DMS53 treated with DMSO at 0.1 percent for 48 hours (cell line): ENCODE measurements at regions not wholly inside any gene's neighbourhood (a gene's known extent, or its start where the extent isn't known, plus 50 kb on each side); places are given as distances from the start of the nearest gene placed in this dataset.
"Not testable (repeated sequence)": the region's sequence is repeated elsewhere in the genome, so short reads cannot be mapped to it uniquely, and the experiment has no call there.

Experiments used
- DNase-seq: peaks from one replicate; lab custom pipeline; 2025; ENCODE audit not compliant: unreplicated experiment; lab: John Stamatoyannopoulos, UW

DNA sequence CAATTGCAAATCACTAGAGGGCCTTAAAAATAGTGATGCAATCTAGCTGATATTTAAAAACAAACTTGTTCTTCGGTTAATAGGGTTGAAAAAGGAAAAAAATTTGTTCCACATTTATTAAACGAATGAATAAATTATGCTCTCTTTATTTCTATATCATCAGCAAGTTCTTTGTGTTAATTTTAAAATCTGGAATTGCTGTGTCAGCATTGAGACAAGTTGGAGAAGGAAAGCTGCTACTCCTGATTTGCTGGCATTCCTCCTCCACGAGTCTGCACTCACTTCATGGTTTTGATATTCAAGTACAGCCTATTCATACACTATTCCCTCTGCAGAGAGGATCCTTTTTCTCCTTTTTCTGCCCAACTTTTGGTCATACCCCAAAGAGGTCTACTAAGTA is 117.6 kb downstream of the MRPL39 start:
- DNase-seq, result no peak

GRCh38 chr21:25487046-25487594 is 120.2 kb downstream of the MRPL39 start:
- no peak for DNase-seq

DNA sequence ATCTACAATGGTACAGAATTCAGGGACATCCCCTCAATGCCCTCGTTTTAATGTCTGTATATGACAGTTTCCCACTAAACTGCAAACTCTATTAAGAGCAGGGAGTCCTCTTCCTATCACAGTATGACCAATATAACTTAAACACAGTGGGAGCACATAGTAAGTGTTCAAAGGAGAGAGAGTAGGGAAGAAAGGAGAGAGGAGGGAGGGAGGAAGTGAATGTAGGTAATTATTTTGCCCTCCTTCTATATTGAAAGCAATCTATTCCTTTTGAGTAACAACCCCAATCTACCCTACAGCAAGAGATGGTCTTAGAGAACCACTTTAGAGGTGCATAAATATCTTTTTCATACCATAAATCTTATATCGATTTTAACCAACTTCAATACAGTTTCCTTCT is 121.4 kb downstream of the MRPL39 start:
- no peak for DNase-seq

DNA sequence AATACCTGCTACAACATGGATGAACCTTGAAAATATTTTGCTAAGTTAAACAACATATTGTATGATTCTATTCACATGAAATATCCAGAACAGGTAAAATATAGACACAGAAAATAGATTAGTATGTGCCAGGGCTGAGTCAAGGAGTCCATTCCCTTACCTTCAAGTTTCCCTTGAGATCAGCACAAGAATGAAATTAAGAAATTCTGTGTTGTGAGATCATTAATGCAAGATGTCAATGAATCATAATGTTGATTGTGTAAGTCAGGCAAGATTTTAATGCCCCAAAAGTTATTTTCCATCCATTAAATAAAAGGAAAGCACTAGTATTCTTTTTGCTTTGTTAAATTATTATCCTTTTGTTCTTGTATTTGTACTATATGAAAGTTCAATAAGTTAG is 139.4 kb downstream of the MRPL39 start:
- no peak for DNase-seq

- not testable (repeated sequence) for DNase-seq
These were observed 140.2 kb downstream of the MRPL39 start for GRCh38 chr21:25467071-25467470.

GRCh38 chr21:25466470-25466869 is 140.8 kb downstream of the MRPL39 start:
- DNase-seq, result no peak

DNA sequence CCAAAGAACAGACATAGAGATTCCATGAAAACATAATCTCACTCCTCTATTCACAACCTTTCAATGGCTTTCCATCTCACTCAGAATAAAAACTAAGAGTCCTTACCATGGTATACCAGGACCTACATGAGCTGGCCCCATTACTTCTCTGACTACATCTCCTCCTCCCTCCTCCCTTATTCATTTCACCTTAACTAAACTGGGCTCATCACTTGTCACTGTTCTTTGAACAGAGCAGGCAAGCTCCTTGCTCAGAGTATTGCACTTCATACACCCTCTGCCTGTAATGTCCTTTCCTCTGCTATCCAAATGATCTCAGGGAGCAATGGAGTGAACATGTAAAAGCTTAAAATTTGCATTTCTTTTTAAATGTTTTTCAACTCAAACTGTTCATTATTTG is 142.0 kb downstream of the MRPL39 start:
- no peak for DNase-seq

DNA sequence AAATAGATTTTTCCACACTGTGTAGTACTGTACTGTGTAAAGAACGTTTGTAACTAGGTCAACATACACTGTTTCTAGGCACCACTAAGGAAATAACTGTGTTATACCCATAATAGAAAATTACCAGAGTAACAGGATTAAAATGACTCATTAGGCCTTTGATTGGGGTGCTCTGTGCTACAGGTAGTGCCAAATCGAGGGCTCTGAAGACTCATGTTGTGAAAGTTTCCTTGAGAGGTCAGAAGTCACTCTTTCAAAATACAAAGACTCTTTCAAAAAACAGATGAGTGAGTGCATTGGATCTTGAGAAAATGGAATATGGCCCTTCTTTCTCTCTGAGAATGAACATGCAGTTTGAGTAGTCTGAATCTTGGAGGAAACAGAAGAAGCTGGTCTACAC is 143.0 kb downstream of the MRPL39 start:
- no peak for DNase-seq

GRCh38 chr21:25462517-25462971 is 144.7 kb downstream of the MRPL39 start:
- no peak for DNase-seq

DNA sequence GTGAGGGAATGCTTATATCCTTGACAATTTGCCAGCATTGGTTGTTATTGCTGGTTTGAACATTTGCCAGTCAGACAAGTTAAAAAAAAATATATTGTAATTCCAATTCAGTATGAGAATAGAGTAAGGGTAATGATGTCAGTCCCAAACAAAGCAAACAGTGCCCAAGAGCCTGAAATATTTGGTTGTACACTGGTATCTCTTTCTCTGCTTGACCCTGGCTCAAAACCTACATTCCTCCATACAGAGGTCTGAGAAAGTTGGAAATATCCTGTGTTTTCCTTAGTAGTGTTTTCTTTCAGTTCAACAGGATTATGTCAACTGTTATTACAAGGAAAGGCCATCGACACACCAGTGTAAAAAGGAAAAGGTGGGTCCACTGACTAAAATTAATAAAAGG is 145.6 kb downstream of the MRPL39 start:
- DNase-seq, result no peak

- DNase-seq, result no peak
These were observed 147.3 kb downstream of the MRPL39 start for GRCh38 chr21:25459993-25460392.

DNA sequence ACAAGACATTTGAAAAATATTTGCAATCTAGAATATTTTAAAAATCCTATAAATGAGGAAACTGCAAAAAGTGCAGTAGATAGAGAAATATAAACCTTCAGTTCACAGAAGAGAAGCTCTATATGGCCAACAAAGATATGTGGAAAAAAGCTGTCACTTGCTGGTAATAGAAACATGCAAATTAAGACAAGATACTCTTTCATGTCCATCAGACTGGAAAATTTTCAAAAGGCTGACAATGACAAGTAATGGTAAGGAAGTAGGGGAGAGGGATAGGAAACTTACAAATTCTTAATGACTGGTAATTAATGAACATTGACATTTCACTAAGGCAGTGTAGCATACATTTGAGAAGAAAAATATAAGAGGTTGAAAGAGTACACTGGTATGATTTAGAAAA is 147.9 kb downstream of the MRPL39 start:
- DNase-seq, result no peak

DNA sequence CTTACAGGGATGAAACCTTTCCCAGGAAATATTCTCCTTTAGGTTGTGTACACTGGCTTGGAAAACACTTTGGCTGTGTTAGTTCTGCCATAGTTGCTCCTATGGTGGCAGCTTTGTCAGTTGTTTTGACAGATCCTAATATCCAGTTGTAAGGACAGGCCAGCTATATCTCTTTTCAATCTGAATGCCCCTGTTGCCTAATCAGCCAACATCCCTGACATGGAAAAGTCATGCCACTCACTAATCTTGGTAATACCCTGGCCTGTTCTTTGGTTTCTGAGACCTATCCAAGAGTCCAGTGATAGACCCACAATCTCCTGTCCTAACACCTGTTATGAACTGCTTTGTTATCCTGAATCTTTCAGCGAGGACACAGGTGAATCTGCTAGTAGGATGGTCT is 148.8 kb downstream of the MRPL39 start:
- DNase-seq, result no peak

DNA sequence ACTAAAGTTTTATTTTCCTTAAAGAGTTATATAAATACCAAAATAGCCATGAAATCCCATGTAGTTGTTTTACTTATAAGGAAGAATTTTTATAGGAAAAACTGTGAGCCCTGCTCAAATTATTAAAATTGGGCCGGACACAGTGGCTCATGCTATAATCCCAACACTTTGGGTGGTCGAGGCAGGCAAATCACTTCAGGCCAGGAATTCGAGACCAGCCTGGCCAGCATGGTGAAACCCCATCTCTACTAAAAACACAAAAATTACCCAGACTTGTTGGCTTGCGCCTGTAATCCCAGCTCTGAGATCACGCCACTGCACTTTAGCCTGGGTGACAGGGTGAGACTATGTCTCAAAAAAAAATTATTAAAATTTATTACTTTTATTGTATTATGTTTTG is 149.3 kb downstream of the MRPL39 start:
- DNase-seq, result no peak

GRCh38 chr21:25457411-25457810 is 149.9 kb downstream of the MRPL39 start:
- no peak for DNase-seq

DNA sequence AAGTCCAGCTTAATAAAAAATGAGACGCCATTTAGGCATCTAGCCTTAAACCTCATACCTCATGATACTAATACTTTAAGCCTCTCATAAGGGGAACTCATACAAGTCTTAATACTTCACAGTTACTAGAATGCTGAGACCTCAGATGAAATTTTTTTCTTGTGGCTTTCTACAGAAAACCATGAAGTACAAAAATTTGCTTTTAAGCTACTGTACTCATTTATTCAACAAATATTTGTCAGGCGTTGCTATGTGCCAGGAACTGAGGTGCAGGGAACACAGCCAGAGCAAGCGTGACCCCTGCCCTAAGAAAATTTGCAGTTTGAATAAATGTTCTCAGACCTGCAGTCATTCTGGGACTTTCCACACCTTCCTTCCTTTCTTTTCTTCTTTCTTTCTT is 150.6 kb downstream of the MRPL39 start:
- no peak for DNase-seq

- no peak for DNase-seq
These were observed 153.8 kb downstream of the MRPL39 start for GRCh38 chr21:25453524-25453923.

DNA sequence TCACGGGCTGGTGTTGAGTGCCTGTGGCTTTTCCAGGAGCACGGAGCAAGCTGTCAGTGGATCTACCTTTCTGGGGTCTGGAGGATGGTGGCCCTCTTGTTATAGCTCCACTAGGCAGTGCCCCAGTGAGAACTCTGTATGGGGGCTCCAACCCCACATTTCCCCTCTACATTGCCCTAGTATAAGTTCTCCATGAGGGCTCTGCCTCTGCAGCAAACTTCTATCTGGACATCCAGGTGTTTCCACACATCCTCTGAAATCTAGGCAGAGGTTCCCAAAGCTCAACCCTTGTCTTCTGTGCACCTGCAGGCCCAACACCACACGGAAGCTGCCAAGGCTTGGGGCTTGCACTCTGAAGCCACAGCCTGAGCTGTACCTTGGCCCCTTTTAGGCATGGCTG is 157.3 kb downstream of the MRPL39 start:
- DNase-seq, result no peak

GRCh38 chr21:25441835-25442234 is 165.4 kb downstream of the MRPL39 start:
- no peak for DNase-seq

- not testable (repeated sequence) for DNase-seq
These were observed 169.8 kb downstream of the MRPL39 start for GRCh38 chr21:25437465-25437864.

GRCh38 chr21:25428537-25428936 is 178.7 kb downstream of the MRPL39 start:
- DNase-seq, result no peak

DNA sequence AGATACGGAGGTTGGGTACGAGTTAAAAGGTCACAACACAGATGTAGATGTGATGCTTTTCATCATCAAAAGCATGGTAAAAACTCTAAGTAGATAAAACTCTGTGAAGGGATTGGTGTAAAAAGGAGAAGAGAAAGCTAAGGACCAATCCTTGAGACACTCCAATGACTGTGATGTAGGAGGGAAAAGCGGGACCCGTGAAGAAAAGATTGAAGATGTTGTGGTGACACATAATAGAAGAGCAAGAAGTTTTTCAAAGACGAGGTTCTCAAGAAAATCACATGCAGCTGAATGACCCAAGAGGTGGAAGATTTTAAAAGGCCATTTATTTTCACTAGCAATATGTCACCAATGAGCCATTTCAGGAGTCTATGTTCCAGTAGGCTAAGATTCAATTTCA is 179.5 kb downstream of the MRPL39 start:
- no peak for DNase-seq

DNA sequence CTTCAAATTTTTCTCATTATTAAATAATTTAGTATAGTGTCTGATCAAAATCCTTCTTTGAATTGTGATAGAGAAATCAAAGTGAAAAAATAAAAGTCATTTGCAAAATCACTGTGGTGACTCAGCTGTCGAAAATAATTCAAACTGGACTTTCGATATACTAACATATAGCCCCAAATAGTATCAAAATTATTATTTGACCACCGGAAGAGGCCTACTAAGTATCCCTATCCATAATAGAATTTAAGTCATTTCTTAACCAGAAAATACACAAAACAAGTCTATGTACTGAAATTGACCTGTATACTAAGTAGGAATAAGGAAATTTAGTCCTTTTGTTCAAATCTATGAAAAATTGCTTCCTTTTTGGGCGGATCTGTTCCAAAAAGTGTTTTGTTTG is 180.7 kb downstream of the MRPL39 start:
- no peak for DNase-seq

- no peak for DNase-seq
These were observed 182.1 kb downstream of the MRPL39 start for GRCh38 chr21:25425156-25425555.
